ENCODE measurements at regions not wholly inside any gene's neighbourhood (a gene's known extent, or its start where the extent isn't known, plus 50 kb on each side); places are given as distances from the start of the nearest gene placed in this dataset.

DNA sequence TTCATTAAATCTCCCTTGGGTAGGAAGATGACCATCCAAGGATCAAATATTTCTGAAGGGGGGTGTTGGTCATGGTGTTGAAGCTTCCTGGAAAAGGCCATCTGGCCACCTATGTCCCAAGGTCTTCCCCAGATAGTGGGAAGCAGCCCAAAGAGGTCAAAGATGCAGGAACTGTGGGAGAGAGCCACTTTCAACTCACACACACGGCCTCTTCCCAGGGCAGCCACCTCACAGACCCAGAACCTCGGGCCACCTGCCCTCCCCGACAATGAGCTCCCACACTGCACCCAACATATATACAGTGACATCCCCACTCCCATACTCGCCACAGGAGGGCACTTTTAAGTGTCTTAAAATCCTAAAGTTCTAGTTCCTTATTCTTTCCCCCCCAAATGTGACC is 164.5 kb upstream of the ETV3 start:
- TF ChIP-seq, protein P1, sequence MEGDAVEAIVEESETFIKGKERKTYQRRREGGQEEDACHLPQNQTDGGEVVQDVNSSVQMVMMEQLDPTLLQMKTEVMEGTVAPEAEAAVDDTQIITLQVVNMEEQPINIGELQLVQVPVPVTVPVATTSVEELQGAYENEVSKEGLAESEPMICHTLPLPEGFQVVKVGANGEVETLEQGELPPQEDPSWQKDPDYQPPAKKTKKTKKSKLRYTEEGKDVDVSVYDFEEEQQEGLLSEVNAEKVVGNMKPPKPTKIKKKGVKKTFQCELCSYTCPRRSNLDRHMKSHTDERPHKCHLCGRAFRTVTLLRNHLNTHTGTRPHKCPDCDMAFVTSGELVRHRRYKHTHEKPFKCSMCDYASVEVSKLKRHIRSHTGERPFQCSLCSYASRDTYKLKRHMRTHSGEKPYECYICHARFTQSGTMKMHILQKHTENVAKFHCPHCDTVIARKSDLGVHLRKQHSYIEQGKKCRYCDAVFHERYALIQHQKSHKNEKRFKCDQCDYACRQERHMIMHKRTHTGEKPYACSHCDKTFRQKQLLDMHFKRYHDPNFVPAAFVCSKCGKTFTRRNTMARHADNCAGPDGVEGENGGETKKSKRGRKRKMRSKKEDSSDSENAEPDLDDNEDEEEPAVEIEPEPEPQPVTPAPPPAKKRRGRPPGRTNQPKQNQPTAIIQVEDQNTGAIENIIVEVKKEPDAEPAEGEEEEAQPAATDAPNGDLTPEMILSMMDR (IDR thresholded peaks at IDR 0.05) = no peak
- no peak for TF ChIP-seq POLR2A (IDR thresholded peaks at IDR 0.05)

Data from testis (tissue), 2 donors.